ENCODE measurements at regions not wholly inside any gene's neighbourhood (a gene's known extent, or its start where the extent isn't known, plus 50 kb on each side); places are given as distances from the start of the nearest gene placed in this dataset.

DNA sequence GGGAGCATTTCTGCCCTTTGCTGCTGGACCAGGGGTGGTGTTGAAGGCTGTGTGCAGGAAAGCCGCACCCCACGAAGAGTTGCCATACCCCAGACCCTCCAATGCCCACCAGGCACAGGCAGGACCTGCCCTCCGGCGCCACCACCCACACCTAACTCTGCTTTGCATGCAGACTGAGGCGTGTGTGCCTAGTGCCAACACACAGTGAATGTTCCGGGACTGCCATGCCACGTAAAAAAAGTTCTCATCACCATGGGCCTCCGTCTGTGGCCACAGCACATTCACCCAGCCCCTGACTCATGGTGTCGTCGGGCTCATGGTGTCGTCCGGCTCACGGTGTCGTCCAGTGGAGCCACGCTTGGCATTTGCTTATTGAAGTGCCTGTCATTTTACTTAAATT, 184.9 kb upstream of the RAB6C start:
- TF ChIP-seq, protein P1, sequence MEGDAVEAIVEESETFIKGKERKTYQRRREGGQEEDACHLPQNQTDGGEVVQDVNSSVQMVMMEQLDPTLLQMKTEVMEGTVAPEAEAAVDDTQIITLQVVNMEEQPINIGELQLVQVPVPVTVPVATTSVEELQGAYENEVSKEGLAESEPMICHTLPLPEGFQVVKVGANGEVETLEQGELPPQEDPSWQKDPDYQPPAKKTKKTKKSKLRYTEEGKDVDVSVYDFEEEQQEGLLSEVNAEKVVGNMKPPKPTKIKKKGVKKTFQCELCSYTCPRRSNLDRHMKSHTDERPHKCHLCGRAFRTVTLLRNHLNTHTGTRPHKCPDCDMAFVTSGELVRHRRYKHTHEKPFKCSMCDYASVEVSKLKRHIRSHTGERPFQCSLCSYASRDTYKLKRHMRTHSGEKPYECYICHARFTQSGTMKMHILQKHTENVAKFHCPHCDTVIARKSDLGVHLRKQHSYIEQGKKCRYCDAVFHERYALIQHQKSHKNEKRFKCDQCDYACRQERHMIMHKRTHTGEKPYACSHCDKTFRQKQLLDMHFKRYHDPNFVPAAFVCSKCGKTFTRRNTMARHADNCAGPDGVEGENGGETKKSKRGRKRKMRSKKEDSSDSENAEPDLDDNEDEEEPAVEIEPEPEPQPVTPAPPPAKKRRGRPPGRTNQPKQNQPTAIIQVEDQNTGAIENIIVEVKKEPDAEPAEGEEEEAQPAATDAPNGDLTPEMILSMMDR (IDR thresholded peaks at IDR 0.05), result no peak
- TF ChIP-seq POLR2A (IDR thresholded peaks at IDR 0.05), result no peak

Data from lower leg skin (tissue), 3 donors.